GM19397 (cell line): ENCODE measurements at regions not wholly inside any gene's neighbourhood (a gene's known extent, or its start where the extent isn't known, plus 50 kb on each side); places are given as distances from the start of the nearest gene placed in this dataset.
"Not testable (repeated sequence)": the region's sequence is repeated elsewhere in the genome, so short reads cannot be mapped to it uniquely, and the experiment has no call there.

ENCODE experiments used
- ATAC-seq: cut with Tn5 transposase; IDR thresholded peaks from one replicate; pipeline ENCODE4 v1.9.1; 2021; ENCODE audit warnings: mild to moderate bottlenecking, moderate library complexity; ENCODE audit not compliant: unreplicated experiment

- ATAC-seq: no peak
These were observed 193.4 kb upstream of the CPHXL start for GRCh38 chr16:75919664-75920063.

- ATAC-seq: no peak
These were observed 195.0 kb upstream of the CPHXL start for GRCh38 chr16:75921281-75921680.

GRCh38 chr16:75922250-75922649, 196.0 kb upstream of the CPHXL start:
- no peak for ATAC-seq

- ATAC-seq: no peak
These were observed 198.1 kb upstream of the CPHXL start for GRCh38 chr16:75924397-75924796.

GRCh38 chr16:75927810-75928209, 201.5 kb upstream of the CPHXL start:
- ATAC-seq: no peak

GRCh38 chr16:75928295-75928694, 202.0 kb upstream of the CPHXL start:
- no peak for ATAC-seq

- ATAC-seq: no peak
These were observed 202.8 kb upstream of the CPHXL start for GRCh38 chr16:75929046-75929445.

- ATAC-seq: no peak
These were observed 204.8 kb upstream of the CPHXL start for GRCh38 chr16:75931043-75931442.

- ATAC-seq: no peak
These were observed 205.7 kb upstream of the CPHXL start for GRCh38 chr16:75931970-75932369.

GRCh38 chr16:75938818-75939217, 212.5 kb upstream of the CPHXL start:
- no peak for ATAC-seq

- no peak for ATAC-seq
These were observed 216.1 kb upstream of the CPHXL start for GRCh38 chr16:75942351-75942750.

- ATAC-seq: no peak
These were observed 216.6 kb upstream of the CPHXL start for GRCh38 chr16:75942936-75943335.

GRCh38 chr16:75943705-75944514, 217.6 kb upstream of the CPHXL start:
- ATAC-seq: no peak

- ATAC-seq: no peak
These were observed 219.7 kb upstream of the CPHXL start for GRCh38 chr16:75945916-75946457.

GRCh38 chr16:75947626-75948239, 221.4 kb upstream of the CPHXL start:
- no peak for ATAC-seq

GRCh38 chr16:75948441-75948840, 222.2 kb upstream of the CPHXL start:
- no peak for ATAC-seq

- ATAC-seq: no peak
These were observed 222.6 kb upstream of the CPHXL start for GRCh38 chr16:75948886-75949285.

GRCh38 chr16:75952124-75952523, 225.8 kb upstream of the CPHXL start:
- ATAC-seq: no peak

GRCh38 chr16:75957870-75958269, 231.6 kb upstream of the CPHXL start:
- ATAC-seq: no peak

GRCh38 chr16:75965504-75966374, 239.4 kb upstream of the CPHXL start:
- ATAC-seq: no peak

GRCh38 chr16:75969120-75969519, 242.8 kb upstream of the CPHXL start:
- ATAC-seq: not testable (repeated sequence)
